DMS153 treated with DMSO at 0.1 percent for 48 hours (cell line): ENCODE measurements at regions not wholly inside any gene's neighbourhood (a gene's known extent, or its start where the extent isn't known, plus 50 kb on each side); places are given as distances from the start of the nearest gene placed in this dataset.
"Not testable (repeated sequence)": the region's sequence is repeated elsewhere in the genome, so short reads cannot be mapped to it uniquely, and the experiment has no call there.

ENCODE experiments used
- DNase-seq: peaks from one replicate; lab custom pipeline; 2025; ENCODE audit not compliant: unreplicated experiment; lab: John Stamatoyannopoulos, UW

DNA sequence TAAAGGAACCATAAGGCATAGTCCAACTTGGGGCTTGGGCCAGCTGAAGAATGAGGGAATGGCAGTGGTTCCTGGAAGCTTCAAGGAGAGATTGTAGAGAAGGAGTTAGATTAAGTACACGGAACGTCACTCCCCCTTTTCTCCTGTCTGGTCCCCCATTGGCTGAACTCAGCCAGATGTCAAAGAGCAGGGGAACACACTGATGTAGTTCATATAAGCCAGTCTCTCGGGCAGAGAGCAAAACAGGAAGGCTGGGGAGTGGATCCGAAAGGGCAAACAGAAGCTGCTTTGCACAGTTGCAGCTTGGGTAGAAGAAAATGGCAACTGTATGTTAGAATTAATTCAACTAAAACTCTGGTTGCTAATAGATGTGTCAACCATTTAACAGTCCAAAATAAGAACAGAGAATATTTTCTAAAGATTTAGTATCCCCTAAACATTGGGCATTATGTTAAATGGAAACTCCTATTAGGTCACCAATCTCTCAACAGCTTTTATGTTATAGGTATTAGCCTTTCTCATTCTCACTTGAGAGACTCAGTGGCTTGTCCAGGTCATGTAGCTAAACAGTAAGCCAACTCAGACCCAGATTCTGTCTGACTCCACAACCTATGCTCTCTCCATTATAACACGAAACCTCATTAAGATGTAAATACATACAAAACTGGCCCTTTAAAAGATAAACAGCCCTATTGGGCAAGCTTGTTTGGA is 600.7 kb upstream of the USP24 start:
- no peak for DNase-seq

DNA sequence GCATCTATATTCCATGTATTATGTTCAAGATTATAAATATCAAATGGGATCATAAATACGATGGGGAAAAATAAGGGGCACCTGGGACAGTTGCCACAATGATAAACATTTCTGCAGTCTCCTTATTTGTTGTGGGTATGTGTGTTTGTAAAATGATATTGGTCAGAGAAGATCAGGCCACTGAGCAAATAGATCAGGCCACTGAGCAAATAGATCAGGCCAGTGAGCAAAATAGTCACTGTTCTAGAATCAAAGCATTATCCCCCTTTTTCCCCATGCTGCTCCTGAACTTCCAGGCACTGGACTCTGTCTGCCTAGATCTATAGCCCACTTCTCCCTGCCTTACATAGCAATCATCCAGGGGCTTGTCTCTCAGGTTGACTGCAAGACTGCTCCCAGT is 599.8 kb upstream of the USP24 start:
- no peak for DNase-seq

DNA sequence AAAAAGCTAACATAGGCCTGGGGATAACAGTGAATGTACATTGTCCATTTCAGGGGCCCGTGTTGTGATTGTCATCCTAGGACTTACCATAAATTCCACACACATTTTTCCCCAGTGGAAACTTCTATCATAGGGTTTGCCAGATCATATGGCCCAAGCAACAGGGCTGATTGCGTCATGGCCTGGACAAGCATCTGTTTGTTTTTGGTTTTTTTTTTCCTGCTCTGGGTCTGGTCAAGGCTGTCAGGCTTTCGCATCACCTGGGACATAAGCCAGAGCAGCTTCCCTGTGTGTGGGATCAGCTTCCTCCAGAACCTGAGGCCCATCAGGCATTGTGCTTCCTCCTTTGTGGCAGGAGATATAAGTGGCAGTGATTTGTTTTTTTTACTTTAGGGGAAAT is 598.5 kb upstream of the USP24 start:
- DNase-seq: no peak

DNA sequence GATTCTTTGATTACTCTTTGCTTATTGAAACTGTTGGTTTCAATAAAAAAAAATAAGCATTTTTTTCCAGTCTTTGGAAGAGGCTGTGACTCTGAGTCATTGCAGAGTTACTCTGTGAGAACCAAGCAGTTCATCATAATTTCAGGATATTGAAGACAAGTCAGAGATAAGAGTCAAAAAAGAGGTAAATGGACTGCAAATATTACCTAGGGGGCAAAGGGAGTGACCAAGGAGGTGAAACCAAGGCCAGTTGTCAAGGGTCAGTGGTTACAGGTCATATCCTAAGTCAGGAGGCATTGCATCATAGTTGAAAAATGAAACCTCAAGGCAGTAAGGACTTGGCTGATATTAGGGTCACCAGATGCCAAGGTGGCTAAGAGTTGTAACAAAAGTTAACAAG is 597.1 kb upstream of the USP24 start:
- no peak for DNase-seq

DNA sequence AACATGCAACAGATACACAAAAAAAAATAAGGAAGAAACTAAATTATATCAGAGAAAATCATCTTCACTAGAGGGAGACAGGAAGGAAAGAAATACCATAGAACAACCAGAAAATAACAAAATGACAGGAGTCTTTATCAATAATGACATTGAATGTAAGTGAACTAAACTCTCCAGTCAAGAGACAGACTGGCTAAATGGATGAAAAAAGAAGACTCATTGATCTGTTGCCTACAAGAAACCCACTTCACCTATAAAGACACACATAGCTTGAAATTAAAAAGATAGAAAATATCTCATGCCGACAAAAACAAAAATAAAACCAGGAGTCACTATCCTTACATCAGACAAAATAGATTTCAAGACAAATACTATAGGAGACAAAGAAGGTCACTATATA is 593.1 kb upstream of the USP24 start:
- DNase-seq: no peak

DNA sequence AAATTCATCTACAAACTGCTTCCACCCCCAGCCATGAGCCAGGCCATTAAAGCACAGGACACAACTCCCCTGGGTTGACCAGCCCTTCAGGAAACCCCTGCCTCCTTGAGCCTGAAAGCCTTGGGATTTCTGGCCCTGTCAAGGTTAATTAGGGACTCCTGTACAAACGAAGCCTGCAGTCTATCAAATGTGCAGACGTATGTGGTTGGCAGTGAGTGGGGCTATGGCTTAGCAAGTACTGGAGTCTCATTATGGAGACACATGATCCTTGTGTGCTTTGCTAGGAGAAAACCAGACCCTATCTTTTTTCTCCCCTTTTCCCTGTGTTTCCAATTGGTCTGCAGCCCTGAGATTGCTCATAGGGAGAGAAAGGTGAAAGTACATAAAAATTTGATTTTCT is 588.3 kb upstream of the USP24 start:
- no peak for DNase-seq

DNA sequence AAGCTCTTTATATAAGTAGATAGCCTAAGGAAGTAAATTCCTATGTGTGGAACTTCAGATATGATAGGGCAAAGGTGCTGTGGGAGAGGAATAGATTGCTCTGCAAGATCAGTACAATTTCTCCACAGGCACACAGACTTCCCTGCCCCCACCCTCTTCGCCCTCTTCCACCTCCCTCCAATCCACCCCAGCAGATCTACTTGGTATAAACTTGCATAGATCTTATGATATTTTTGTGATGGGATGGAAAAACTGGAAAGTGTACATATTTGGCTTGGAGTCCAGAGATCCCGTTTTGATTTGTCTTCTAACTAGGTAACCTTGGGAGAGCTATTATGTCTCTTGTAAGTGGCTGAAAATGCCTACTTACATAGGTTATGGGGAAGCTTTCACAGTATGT is 586.3 kb upstream of the USP24 start:
- DNase-seq: no peak

DNA sequence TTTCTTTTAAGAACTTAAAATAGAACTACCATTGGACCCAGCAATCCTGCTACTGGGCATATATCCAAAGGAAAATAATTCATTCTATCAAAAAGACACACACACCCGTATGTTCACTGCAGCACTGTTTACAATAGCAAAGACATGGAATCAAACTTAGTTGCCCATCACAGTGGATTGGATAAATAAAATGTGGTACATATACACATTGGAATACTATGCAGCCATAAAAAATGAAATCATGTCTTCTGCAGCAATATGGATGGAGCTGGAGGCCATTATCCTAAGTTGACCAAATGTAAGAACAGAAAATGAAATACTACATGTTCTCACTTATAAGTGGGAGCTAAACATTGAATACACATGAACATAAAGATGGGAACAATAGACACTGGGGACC is 585.3 kb upstream of the USP24 start:
- DNase-seq: no peak

DNA sequence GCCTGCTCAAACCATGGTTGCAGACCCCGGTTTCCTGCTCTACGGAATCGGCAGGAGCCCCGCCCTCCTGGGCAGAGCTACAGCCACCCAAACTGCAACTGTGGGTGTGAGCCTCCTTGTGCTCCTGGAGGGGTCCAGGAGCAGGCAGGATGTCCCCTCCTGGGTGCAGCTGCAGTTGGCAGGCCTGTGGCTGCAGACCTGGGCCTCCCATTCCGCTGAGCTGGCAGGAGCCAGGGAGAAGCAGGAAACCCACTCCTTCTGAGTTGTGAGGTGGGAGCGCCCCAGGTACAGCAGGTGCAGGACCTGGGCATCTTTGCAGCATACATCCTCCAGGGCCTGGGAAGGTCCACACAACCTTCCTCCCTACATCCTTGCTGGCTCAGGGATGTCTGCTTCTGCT is 578.7 kb upstream of the USP24 start:
- DNase-seq: no peak

DNA sequence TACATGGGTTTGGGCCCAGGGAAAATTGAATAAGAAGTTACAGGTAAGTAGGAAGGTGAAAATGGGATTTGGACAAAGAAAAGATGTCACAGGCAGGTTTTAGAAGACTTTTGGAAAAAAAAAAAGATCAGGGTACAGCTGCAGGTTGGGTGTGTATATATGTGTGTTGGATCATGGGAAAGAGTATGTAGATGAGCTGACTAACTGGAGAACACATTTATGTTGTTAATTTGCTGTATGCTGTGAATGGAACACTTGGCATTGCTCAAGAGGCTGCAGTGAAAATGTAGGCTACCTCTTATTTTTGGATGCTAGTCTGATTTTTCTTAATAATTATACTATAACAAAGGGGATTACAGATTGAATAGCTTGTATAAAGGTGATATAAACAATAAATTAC is 577.7 kb upstream of the USP24 start:
- no peak for DNase-seq

DNA sequence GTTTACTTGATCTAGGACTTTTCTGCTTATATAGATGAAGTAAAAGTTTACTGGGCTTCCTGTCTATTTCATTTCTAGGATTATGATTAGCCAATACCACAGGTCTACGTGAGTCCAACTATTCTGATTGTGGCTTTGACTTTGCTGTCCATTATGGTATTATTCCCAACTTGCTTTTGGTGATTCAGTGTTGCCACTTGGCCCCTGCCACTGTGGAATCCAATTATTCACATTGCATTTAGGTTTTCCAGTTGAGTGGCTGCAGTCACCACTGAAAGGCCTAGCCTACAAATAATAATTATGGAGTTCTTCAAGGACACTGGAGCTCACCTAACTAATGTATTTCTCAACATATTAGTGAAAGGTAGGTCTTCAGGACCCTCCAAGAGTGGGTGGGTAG is 574.3 kb upstream of the USP24 start:
- DNase-seq: no peak

DNA sequence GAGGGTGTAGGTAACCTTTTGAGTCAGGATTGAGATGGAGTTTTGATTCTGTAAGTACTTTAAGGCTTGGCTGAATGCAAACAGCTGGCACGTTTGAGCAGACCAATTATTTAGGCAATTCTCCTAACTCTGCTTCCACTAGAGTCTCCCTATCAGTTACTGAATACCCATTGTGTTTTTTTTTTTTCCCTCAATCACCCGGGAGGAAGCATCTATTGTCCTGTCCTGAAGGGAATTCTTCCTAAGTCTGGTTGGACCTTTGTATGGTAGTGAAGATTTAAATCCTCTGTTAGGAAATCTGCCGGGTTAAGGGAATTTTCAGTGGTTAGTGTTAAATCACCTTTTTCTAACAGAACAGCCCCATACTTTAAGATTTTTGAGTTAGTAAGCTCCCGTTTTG is 571.2 kb upstream of the USP24 start:
- no peak for DNase-seq

DNA sequence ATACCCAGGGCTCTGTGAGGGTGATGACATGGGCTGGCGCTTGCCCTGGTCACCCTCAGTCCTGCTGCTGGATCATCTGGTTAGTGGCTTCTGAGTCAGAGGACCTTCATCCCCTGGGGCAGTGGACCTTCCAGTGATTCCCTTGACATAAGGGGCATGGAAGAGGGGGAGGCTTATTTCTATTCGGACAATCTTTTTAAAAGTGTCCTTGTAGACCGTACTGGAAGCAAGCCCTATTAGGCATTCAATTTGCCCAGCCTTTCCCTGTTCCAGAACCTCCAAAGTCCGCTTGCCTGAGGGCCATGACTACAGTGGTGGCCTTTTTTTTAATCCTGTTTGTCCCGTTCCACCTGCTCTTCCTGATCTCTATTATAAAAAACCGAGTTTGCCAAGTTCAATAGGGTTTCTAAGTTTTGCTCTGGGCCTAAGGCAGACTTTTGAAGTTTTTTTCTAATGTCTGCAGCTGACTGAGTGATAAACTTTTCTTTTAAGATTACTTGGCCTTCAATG is 569.8 kb upstream of the USP24 start:
- DNase-seq: not testable (repeated sequence)

DNA sequence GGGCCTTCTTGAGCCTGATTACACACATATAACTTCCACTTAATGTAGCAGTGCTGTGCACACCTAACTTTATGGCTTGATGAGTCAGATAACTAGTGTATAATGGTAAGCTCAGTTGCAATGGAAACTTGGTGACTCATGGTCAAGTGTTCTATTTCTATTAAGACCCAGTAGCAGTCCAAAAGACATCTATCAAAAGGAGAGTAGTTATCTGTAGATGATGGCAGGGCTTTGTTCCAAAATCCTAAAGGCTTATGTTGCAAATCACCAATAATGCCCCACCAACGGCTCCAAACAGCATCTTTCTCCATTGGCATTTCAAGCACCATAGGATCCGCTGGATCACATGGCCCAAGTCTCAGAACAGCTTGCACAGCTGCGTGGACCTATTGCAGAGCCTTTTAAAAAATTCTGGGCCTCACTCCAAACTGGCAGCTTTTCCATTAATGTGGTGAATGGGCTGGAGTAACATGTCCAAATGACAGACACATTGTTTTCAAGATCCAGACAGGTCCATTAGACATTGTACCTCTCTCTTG is 566.8 kb upstream of the USP24 start:
- no peak for DNase-seq

DNA sequence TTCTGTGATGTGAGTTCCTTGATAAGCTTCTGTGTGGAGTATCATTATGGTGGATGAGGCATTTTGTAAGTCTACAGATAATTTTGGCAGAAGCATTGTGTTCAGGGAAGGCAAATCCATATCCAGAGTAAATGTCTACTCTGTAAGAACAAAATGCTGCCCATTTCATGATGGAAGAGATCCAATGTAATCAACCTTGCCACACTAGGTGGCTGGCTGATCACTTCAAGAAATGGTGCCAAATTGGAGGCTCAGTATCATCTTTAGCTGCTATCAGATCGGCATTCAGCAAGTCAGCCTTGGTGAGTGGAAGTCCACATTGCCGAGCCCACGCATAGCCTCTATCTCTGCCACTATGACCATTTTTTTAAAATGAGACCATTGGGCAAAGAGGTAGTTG is 565.8 kb upstream of the USP24 start:
- DNase-seq: no peak

DNA sequence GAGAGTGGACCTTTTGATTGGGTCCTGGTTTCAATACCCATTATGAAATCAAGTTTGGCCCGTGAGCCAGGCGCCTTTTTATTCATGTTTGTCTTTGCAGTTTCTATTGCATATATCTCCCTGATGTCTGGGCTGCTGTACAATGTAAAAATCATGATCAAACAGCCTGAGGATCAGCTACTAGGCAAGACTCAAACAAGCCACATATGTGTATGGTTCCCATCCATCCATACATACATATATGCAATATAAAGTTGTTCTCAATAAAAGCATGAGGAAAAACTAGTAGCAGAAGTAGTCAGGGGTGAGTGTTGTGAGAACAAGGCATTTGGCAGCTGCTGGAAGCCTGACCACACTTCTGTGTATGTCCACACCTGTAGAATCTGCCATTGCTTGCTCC is 562.4 kb upstream of the USP24 start:
- DNase-seq: no peak

DNA sequence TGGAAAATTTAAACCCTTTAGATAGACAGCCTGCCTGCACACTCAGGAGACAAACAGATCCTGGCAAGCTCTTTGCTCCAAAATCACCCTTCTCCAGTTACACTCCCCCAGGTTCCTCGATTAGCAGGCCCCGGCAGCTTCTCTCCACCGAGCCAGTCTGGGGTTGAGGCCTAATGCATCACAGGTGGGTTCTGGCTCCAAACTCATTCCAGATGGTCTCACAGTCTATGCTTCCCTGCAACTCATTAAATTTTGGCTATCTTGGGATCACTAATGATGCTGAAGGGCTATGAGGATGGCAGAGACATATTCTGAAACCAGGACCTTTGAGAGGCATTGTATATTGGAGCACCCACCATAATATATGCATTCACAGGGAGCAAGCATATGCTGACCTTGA is 559.8 kb upstream of the USP24 start:
- DNase-seq: no peak

DNA sequence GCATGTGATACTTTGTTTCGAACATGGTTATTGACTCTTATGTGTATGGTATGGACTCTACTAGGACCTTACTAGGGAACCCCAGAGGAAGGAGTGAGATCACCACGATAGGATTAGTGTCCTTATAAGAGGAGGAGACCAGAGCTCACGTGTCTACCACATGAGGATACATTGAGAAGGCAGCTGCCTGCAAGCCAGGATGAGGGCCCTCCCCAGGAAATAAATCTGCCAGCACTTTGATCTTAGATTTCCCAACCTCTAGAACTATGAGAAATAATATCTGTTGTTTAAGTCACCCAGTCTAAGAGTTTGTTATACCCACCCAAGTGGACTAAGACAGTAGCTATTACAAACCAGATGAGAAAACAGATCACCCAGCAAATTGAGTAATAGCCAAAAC is 559.3 kb upstream of the USP24 start:
- no peak for DNase-seq

DNA sequence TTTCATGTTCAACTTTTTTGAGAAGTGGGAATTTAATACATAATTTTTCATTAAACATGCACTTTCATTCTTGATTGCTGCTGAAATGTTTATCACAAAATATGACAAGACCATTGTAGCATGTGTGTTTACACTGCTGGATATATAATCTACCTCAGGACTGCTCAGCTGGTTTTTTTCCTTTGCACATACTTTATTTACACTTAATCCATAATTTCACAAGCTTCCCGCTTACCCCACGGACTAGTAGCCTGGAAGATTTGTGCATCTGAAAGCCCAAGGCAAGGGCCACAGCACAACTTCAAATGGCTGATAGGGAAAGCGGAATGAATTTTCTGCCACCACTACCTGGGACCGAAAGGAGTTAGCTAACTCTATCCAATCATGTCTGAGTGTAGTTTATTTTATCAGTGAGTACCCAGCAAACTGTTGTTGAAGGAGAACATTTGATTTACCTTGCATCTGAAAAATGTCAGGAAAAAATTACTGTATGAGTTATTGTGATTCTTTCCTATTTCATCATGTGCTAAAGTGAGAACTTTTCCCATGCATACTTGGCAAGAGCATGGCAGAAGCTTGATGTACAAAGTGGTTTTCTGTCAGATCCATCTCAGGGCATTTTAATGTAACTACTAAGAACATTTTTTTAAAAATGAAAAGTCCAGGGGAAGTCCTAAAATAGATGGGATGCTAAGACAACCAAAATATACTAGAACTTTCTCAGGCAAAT is 558.2 kb upstream of the USP24 start:
- DNase-seq: no peak

DNA sequence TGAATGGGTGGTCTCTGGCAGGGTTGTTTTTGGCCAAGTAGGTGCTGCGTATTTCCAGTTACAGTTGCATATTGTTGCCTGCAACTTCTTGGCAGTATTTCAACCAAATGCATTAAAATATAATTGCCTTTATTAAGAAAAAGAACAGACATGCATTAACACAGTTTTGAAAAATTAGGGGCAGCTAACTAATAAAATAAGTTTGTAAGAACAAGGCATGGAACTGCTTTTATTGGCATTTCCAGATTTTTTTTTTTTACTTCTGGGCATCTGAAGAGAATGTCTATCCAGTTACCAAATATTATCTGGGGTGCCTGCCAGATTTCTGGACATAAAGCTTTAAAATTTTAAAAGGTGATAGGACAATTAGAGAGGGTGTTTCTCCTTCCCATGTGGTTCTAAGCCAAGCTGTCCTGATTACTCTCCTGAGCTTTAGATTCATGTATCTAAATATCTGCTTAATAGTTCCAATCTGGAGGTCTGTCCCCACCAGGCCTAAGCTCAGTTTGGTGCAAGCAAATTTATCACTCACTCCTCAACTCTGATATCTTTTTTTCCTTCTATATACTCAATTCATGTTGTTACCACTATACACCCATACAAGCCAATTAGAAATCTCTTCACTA is 553.3 kb upstream of the USP24 start:
- DNase-seq: no peak

DNA sequence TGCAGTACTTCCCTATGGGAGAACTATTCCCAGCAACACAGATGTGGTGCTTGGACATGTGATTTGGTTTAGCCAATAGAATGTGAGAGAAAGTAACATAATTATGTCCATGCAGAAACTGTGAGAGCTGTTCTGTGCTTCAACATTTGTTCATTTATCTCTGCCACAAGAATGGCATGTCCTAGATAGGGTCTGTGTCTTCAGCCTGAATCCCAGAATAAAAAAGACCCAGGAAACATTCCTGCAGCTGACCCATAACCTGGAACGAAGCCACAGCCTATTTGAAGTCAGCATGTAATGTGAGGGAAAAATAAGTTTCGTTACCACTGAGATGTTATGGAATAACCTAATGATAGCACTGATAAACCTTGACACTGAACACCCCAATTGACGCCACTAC is 552.0 kb upstream of the USP24 start:
- DNase-seq: no peak

DNA sequence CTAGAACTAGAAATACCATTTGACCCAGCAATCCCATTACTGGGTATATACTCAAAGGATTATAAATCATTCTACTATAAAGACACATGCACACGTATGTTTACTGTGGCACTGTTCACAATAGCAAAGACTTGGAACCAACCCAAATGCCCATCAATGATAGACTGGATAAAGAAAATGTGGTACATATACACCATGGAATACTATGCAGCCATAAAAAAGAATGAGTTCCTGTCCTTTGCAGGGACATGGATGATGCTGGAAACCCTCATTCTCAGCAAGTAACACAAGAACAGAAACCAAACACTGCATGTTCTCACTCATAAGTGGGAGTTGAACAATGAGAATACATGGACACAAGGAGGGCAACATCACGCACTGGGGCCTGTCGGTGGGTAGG is 550.3 kb upstream of the USP24 start:
- DNase-seq: not testable (repeated sequence)
